ENCODE measurements at regions not wholly inside any gene's neighbourhood (a gene's known extent, or its start where the extent isn't known, plus 50 kb on each side); places are given as distances from the start of the nearest gene placed in this dataset.

DNA sequence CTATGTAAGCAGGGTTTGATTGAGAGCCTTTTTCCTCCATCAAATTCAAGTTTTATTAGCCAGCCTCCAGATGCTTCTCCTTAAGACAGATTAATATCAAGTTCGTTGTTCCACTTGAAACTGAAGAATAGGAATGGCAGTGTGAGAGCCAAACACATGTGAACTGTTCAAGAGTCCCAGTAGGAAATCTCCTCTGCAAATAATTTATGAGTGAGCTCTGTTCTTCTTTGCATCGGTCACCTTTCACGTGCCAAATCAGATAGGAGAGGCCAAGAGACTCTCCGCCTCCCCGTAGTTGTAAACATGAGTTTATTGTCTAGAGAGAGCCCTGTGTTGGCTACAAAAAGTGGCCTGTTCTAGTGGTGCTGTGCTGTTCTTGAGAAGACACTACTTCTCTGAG lies 372.1 kb upstream of the NR2F2 start:
- TF ChIP-seq POLR2A (IDR thresholded peaks at IDR 0.05): no peak
- TF ChIP-seq, protein P1, sequence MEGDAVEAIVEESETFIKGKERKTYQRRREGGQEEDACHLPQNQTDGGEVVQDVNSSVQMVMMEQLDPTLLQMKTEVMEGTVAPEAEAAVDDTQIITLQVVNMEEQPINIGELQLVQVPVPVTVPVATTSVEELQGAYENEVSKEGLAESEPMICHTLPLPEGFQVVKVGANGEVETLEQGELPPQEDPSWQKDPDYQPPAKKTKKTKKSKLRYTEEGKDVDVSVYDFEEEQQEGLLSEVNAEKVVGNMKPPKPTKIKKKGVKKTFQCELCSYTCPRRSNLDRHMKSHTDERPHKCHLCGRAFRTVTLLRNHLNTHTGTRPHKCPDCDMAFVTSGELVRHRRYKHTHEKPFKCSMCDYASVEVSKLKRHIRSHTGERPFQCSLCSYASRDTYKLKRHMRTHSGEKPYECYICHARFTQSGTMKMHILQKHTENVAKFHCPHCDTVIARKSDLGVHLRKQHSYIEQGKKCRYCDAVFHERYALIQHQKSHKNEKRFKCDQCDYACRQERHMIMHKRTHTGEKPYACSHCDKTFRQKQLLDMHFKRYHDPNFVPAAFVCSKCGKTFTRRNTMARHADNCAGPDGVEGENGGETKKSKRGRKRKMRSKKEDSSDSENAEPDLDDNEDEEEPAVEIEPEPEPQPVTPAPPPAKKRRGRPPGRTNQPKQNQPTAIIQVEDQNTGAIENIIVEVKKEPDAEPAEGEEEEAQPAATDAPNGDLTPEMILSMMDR (IDR thresholded peaks at IDR 0.05): no peak
